Mononuclear cell (primary cell): ENCODE measurements at regions not wholly inside any gene's neighbourhood (a gene's known extent, or its start where the extent isn't known, plus 50 kb on each side); places are given as distances from the start of the nearest gene placed in this dataset.
A peak's percentile ranks its signal among the peaks of the same experiment; 100 is the strongest.

ENCODE experiments used
- H3K27me3 ChIP-seq: 2 replicates; pipeline ENCODE4 v1.6.0; 2011; ENCODE audit warnings: low read length, control low read depth; ENCODE audit not compliant: insufficient read depth
- H3K4me1 ChIP-seq: 2 replicates; pipeline ENCODE4 v1.5.1; 2011; ENCODE audit warnings: mild to moderate bottlenecking, low read length, control low read depth; ENCODE audit not compliant: insufficient read depth
- H3K4me3 ChIP-seq: 2 replicates; pipeline ENCODE4 v1.5.1; 2011; ENCODE audit warnings: mild to moderate bottlenecking, low read length, moderate library complexity
- H3K9me3 ChIP-seq: 2 replicates; pipeline ENCODE4 v1.5.1; 2011; ENCODE audit warnings: low read depth, mild to moderate bottlenecking, control low read depth, low read length

- H3K4me1 ChIP-seq = peaks cover 35% of the 10 kb centered on the region
- H3K9me3 ChIP-seq = no peaks in the 10 kb centered on the region
- H3K4me3 ChIP-seq = no peak overlapping the region
- H3K27me3 ChIP-seq = no peaks in the 10 kb centered on the region
Observed at GRCh38 chr17:77311371-77311981, 170.7 kb downstream of the SEC14L1 start.

GRCh38 chr17:77312061-77312701, 171.4 kb downstream of the SEC14L1 start:
- Histone ChIP-seq H3K9me3 (no peaks in the 10 kb centered on the region), H3K4me3 (no peak overlapping the region), H3K27me3 (no peaks in the 10 kb centered on the region), H3K4me1 (peaks cover 36% of the 10 kb centered on the region)

GRCh38 chr17:77312786-77313599, 172.2 kb downstream of the SEC14L1 start:
- Histone ChIP-seq H3K4me3 (no peak overlapping the region), H3K27me3 (no peaks in the 10 kb centered on the region), H3K9me3 (no peaks in the 10 kb centered on the region), H3K4me1 (peaks cover 36% of the 10 kb centered on the region)

- Histone ChIP-seq H3K4me3 (no peak overlapping the region), H3K4me1 (peaks cover 34% of the 10 kb centered on the region), H3K27me3 (no peaks in the 10 kb centered on the region), H3K9me3 (no peaks in the 10 kb centered on the region)
Observed at GRCh38 chr17:77313831-77314230, 173.1 kb downstream of the SEC14L1 start.

- H3K9me3 ChIP-seq = no peaks in the 10 kb centered on the region
- H3K27me3 ChIP-seq = no peaks in the 10 kb centered on the region
- peaks cover 36% of the 10 kb centered on the region for H3K4me1 ChIP-seq
- H3K4me3 ChIP-seq = no peak overlapping the region
Observed at GRCh38 chr17:77314601-77315000, 173.8 kb downstream of the SEC14L1 start.

- Histone ChIP-seq H3K4me3 (no peak overlapping the region), H3K27me3 (no peaks in the 10 kb centered on the region), H3K4me1 (peaks cover 40% of the 10 kb centered on the region), H3K9me3 (no peaks in the 10 kb centered on the region)
Observed at GRCh38 chr17:77315010-77315409, 174.2 kb downstream of the SEC14L1 start.

GRCh38 chr17:77315551-77316190, 174.9 kb downstream of the SEC14L1 start:
- Histone ChIP-seq H3K27me3 (no peaks in the 10 kb centered on the region), H3K4me1 (peaks cover 47% of the 10 kb centered on the region), H3K4me3 (no peak overlapping the region), H3K9me3 (no peaks in the 10 kb centered on the region)

- Histone ChIP-seq H3K9me3 (no peaks in the 10 kb centered on the region), H3K4me3 (no peak overlapping the region), H3K27me3 (no peaks in the 10 kb centered on the region), H3K4me1 (peaks cover 52% of the 10 kb centered on the region)
Observed at GRCh38 chr17:77316191-77316641, 175.4 kb downstream of the SEC14L1 start.

GRCh38 chr17:77316651-77317050, 175.9 kb downstream of the SEC14L1 start:
- Histone ChIP-seq H3K9me3 (no peaks in the 10 kb centered on the region), H3K4me1 (peaks cover 53% of the 10 kb centered on the region), H3K4me3 (no peak overlapping the region), H3K27me3 (no peaks in the 10 kb centered on the region)

- Histone ChIP-seq H3K4me1 (peaks cover 54% of the 10 kb centered on the region), H3K9me3 (no peaks in the 10 kb centered on the region), H3K4me3 (no peak overlapping the region), H3K27me3 (no peaks in the 10 kb centered on the region)
Observed at GRCh38 chr17:77317091-77317750, 176.5 kb downstream of the SEC14L1 start.

- Histone ChIP-seq H3K27me3 (no peaks in the 10 kb centered on the region), H3K4me3 (no peak overlapping the region), H3K4me1 (peaks cover 62% of the 10 kb centered on the region), H3K9me3 (no peaks in the 10 kb centered on the region)
Observed at GRCh38 chr17:77318021-77318420, 177.3 kb downstream of the SEC14L1 start.

GRCh38 chr17:77318491-77319210, 177.9 kb downstream of the SEC14L1 start:
- H3K4me3 ChIP-seq = no peak overlapping the region
- no peaks in the 10 kb centered on the region for H3K9me3 ChIP-seq
- no peaks in the 10 kb centered on the region for H3K27me3 ChIP-seq
- H3K4me1 ChIP-seq = peaks cover 68% of the 10 kb centered on the region

GRCh38 chr17:77319211-77320043, 178.7 kb downstream of the SEC14L1 start:
- Histone ChIP-seq H3K4me1 (peaks cover 76% of the 10 kb centered on the region), H3K4me3 (peak overlapping the region; percentile 31), H3K27me3 (no peaks in the 10 kb centered on the region), H3K9me3 (no peaks in the 10 kb centered on the region)
